Activated CD8-positive, alpha-beta memory T cell treated with anti-CD3 and anti-CD28 coated beads, Interleukin-2, amount 50 U/mL, for 1 hour (primary cell): ENCODE measurements at regions not wholly inside any gene's neighbourhood (a gene's known extent, or its start where the extent isn't known, plus 50 kb on each side); places are given as distances from the start of the nearest gene placed in this dataset.
A peak's percentile ranks its signal among the peaks of the same experiment; 100 is the strongest.
"Not testable (repeated sequence)": the region's sequence is repeated elsewhere in the genome, so short reads cannot be mapped to it uniquely, and the experiment has no call there.

Experiments used
- DNase-seq: peaks from one replicate; pipeline ENCODE4 v3.0.0-alpha.2; 2020; ENCODE audit errors: extremely low read depth

DNA sequence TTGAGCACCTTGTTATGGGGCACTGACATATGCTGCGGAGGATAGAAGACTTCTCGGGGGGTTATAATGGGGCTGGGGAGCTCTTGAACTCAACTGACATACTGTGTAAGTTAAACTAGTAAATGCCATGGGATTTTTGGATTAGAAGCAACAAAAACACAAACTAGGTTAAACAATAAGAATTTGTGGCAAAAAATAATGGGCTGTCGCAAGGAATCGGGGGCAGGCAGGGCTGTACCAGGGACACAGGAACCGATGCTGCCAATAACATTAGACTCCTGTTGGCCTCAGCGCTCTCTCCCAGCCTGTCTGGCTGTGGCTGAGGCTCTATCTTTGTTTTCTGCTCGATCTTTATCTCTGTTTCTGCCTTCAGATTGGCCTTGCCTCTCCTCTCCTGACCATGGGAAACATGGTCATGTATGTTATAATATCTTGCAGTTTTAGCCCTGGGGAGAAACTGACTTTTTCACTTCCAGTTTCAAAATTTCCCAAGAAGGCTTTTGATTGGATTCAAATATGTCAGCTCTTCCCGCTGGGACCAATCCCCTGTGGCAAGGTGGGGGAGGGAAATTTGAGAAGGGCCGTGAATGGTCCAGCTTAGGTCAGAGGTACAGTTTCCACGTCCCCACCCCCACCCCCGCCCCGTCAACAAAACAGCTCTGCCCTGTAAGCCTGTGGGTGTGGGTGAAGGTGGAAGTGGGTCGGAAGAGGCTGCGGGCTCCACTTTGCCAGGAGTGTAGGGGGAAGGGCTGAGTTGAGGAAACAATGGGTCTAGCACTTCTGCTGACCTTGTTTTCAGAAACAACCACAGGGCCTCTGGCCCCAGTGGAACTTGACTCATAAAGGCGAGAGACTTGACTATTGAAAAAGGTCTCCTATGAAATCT lies 161.1 kb upstream of the TBL1XR1 start:
- no peak for DNase-seq

DNA sequence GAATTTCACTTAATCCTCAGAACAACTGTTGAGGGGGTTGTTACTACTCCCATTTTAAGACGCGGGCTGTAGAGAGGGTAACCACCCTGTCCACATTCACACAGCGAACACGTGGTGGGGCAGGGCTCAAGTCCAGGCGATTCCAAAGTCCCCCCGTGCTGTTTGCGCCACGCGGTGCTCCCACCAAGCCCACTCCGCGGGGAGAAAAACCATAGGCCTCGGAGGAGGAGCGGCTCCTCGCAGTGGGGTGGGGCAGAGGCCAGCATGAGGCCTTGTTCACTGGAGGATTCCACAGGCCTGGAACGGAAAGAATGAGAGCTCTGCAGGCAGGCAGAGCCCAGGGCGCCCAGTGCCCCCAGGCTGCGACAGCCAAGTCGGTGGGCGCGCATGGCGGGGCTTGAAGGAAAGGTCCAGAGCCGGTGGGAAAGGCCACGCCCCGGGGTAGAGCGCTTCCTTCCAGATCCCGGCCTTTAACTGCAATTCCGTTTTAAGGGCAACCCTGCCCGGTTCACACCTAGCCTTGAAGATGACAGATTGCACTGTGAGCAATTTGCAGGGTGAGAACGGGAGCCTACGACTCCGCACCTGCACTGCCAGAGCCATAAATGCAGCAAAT lies 161.8 kb upstream of the TBL1XR1 start:
- DNase-seq, result no peak

DNA sequence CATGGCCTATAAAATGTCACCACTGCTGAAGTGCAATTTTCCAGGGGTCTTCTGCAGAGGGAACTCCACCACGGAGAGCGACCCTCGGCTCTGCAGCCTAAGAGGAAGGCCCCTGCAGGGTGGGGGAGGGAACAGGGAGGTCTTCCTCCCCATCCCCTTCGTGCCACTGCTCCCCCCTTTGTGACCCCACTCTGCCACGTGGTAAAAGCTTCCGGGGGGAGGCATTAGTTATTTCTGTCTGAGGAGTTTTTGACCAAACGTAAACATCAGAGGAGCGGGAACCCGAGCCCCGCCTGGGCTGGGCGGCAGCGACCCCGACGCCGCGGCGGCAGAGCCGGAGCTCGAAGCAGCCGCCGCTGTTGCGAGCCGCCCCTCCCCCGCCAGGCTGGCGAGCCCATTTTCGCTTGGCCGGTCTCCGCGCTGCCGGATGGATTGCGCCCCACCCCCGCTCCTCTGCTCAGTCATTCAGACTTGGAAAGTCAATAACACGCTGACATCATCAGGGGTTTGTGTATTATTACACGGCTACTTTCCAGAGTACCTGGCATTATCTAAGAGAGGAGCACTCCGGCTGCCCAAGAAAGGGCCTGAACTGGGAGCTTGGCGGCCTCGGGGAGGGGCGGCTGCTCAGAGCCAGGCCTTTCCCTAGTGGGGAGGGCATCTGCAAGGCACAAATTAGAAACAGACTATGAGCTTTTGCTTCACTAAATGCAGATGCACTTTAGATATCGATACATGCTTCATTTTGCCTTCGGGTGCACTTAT lies 162.5 kb upstream of the TBL1XR1 start:
- DNase-seq, result peak; percentile 89

DNA sequence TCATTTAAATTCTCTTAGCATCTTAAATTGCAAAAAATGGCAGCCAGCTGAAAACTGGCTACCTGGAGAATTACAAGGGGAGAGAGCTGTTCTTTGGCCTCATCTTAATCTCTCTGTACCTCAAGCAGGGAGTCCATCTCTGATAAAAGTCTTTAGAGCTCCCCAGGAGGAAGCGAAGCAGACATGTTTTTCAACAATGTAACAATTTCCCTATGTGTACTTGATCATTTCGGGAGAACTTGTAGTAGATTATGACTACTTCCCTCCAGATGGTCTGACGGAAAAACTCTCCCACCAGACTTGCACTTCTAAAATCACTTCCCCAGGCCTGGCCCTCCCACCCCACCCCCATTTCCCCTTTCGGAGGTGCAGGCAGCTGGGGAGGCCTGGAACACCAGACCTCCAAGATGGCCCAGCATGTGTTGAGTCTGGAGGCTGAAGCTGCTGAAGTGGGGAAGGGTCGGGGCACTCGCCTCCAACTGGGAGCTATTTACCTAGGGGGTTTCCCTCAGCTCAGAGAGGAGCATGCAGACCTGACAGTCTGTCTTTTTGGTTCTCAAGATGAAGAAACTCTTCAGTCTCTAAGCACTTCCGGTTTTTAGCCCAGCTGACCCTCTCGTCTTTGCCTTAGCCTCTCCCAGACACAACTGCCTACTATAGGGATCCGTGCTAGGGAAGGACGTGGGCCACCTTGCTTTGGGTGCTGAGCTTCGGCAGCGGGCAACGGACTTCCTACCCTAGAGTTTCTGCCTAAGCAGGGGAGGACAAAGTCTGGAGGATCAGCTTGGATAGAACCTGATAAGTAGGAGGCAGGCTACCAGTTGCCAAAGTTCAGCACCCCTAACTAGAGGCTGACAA lies 164.0 kb upstream of the TBL1XR1 start:
- DNase-seq, result no peak

DNA sequence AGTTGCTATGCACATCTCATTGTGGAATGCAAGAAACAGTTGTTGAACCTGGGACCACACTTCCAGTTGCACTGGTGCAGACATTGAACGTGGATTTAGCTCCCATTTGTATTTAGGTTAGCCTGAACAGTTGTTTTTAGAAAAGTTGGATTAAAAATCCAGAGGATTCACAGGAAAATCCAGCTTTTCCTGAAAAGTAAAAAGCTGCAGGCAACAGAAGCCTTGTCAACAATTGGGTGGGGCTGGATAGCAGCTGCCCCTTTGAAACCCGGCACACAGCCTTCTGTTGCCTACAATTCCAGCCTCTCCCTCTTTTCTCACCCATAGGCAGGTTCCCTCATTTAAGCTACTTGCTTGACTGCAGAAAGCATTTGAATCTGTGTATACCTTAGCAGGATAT lies 165.3 kb upstream of the TBL1XR1 start:
- DNase-seq, result no peak

DNA sequence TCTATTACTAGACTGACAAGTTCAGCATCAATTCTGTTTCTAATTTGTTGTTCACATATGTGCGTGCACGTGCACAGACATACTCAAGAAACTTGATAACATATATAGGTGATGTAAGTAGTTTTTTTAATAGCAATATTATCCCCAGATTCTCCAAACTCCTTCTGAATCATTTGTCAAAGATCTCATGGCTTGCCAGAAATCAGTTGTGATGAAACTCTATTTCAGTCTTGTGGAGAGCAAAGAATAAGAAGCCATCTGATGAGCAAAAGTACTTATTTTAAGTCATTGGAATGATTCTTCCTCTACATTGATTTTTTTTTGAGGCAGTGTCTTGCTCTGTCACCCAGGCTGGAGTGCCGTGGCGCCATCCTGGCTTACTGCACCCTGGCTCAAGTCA lies 167.0 kb upstream of the TBL1XR1 start:
- no peak for DNase-seq

DNA sequence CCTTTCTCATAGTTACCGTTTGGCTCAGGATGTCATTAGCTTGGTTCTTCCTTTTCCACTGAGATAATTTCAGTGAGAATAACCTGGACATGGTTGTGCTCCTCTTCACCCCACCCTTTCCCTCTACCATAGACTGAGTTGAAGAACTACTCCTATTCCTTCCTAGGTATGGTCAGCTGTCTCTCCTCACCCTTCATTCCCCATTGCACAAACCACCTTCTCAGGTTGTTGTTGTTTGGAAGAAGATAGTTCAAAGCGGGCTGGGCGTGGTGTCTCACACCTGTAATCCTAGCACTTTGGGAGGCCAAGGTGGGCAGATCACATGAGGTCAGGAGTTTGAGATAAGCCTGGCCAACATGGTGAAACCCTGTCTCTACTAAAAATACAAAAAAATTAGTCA lies 168.0 kb upstream of the TBL1XR1 start:
- DNase-seq, result not testable (repeated sequence)

DNA sequence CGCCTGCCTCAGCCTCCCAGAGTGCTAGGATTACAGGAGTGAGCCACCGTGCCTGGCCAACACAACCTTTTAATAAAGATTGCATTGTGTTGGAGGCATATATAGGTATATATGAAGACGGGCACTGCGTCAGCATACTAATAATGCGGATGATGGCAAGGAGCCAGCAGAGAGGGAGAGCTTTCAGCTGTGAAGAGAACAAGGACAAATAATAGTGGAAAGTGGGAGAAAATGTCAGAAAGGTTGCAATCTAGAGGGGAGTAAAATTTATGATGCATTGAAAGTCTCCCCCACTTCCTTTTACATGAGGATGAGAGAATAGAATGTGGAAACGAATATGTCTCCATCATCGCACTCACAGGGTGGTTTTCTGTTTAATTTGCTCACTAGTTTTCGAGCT lies 170.5 kb upstream of the TBL1XR1 start:
- DNase-seq, result no peak

DNA sequence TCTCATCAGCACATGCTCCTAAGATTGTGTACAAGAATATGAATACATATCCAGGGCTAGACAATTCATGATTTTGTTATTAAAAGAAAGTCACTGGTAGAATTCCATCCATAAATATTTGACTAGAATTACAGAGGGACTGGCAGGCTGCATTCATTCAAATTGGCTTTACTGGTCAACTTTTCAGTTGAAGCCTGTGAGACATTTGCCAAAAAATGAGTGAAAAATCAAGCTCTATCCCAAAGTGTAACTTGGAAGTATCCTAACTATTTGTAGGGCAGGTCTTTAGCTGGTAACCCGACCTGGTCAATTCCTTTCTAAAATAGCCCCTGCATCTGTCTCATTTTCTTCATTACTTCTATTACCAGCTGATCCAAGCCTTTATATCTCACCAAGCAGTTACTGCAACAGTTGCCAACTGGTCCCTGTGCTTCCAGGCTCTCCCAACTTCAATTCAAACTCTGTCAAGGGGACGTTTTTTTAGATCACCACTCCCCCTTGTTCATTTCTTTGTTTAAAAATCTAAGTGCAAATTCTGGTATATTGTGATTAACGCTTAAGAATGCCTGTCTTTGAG lies 173.1 kb upstream of the TBL1XR1 start:
- DNase-seq, result no peak

DNA sequence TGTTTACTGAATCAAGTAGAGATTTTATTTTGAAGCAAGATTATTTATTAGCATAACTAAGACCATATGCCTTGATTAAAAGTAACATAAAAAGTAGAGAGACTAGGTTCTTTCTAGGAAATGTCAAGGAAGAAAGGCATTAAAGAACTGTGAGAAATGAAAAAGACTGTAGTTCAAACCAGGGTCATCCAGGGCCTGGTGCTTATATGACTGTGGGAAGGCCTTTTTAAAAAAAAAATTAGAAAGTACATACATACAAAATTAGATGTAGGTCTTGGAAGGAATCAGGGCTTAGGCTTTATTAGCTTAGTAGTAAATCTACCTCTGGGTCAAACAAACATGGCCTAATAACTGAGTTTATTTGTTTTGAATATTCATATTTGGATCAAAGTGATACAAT lies 173.9 kb upstream of the TBL1XR1 start:
- no peak for DNase-seq

DNA sequence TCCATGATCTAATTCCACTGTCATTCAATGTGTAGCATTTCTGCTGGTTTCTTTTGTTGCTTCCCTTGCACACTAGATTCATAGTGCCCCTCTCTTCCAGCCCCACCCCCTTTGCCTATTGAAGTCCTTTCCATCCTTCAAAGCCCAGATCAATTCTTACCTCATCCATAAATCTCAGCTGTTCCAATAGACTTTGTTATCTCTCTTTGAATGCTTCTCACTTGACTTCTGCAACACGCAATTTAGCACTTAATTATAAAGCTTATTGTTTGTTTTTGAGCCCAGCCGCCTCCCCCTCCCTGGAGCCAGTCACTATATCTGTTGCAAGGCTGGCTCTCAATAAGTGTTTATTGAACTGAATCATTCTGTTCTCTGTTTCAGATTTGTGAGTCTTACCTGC lies 174.6 kb upstream of the TBL1XR1 start:
- DNase-seq, result no peak

DNA sequence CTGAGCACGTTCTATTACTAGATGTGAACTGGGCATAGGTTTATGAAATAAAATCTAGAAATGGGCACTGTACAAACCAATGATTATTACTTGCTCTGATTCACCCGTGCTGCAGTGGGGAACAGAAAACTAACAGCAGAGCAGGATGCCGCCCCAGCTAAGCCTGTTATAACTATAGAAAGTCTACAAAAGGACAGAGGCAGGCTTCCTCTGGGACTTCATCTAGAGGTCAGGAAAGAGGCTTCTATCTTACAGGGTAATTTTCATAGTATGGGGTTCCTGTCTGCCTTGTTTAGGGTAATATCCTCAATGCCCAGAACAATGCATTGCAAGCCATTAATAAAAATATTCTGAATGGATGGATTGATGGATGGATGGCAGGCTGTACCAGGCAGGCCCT lies 177.0 kb upstream of the TBL1XR1 start:
- no peak for DNase-seq

DNA sequence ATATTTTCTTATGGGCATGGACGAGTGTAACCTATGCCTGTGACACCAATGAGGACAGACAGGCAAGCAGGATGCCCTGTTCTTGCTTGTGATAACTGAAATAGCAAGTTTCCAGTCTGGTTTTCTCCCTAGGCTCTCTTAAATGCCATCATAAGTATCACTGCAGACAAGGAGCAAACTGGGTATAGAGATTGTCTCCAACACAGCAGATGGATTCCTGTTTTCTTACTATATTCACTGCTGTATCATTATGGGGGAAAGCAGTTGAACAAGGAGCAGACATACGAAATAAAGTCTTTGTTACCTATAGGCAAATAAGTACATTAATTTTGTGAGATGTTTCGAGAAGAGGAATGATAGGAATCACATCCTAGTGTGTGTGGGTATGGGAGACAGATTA lies 178.0 kb upstream of the TBL1XR1 start:
- no peak for DNase-seq

DNA sequence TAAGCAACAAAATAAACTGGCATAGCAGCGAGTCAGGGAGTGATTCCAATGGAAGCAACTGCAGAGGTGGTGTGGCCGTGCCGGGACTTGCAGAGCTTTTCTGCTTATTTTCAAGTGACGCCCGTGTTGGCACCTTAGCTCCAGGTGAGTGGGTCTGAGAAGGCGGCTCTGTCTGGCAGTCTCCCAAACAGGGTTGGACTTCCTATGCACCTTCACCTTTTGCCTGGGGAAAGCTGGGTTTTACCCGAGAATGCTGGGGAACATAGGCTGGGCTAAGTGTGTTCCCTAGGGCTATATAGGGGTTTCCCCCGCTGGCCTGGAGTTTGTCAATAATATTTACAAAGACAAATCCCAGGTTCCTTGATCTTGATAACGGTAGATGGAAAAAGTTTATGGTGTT lies 179.9 kb upstream of the TBL1XR1 start:
- no peak for DNase-seq

DNA sequence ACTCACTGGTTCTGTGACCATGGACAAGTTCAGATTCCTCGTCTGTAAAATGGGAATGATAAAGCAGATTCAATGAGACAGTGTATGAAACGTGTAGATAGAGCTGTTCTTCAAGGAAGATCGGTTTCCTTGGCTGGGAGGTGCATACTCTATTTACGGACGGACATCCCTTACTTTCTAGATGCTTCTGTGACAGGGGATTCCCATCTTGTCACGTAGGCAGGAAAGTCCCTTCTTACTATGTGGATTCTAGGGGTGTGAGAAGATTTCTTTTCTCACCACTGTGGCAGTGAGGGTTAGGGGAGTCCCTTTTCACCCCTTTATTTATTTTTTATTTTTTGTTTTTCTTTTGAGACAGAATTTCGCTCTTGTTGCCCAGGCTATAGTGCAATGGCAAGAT lies 180.9 kb upstream of the TBL1XR1 start:
- DNase-seq, result no peak

DNA sequence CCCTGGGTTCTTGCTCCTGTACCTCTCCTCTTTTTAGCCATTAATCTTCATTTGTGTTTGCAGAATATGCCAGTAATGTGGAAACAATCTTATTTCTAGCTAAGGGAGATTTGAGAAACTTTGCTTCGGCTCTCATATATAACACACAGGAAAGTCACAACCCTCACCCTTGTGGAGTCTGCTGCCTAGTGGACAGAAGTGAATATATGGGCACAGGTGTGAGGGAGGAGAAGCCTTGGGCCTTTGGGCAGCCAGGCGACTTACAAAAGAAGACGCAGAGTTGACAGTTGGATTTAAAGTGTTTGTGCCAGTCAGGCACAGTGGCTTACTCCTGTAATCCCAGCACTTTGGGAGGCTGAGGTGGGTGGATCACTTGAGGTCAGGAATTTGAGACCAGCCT lies 181.8 kb upstream of the TBL1XR1 start:
- no peak for DNase-seq

DNA sequence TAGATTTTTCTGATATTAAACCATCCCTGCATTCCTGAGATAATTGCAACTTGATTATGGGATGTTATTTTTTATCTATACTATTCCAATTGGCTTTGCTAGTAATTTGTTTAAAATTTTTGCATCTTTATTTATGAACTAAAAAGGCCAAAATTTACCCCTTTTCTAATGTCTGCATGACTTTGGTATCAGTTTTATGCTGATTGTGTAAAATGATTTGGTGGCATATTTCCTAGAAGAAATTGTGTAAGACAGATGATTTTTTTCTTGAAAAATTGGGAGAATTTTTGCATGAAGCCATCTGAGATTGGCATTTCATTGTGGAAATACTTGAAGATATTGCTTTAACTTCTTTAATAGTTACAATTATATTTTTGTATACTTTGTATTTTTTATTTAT lies 183.8 kb upstream of the TBL1XR1 start:
- DNase-seq, result no peak

DNA sequence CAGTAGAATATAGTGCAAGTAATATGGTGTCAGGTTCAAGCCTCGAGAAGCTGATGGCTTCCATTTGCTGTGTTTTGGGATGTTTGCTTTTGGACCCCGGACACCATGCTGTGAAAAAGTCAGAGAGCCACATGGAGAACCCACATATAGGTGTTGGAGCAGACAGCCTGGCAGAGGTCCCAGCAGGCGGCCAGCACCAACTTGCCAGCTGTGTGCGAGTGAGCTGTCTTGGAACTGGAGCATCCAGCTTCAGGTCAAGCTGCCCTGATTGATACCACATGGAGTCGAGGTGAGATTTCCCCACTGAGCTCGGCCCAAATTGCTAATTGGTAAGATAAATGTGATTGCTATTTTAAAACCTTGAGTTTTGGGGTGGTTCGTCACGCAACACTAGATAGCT lies 185.7 kb upstream of the TBL1XR1 start:
- DNase-seq, result no peak

DNA sequence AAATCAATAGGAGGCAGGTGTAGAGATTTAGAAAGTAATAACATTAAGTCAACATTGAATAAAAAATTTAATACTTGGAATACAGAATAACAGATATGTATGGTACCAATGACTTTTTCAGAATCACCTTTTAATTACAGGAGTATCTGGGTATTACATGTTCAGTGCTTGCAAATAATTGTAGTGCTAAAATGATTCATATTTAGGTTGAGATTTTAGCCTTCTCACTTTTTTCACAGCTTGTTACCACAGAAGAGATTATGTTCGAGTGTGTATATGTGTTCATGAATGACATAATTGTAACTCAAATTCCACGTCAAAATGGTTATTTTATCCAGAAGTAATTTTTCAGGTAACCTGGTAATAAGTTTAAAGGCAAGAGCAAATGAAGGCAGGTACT lies 187.9 kb upstream of the TBL1XR1 start:
- DNase-seq, result no peak

DNA sequence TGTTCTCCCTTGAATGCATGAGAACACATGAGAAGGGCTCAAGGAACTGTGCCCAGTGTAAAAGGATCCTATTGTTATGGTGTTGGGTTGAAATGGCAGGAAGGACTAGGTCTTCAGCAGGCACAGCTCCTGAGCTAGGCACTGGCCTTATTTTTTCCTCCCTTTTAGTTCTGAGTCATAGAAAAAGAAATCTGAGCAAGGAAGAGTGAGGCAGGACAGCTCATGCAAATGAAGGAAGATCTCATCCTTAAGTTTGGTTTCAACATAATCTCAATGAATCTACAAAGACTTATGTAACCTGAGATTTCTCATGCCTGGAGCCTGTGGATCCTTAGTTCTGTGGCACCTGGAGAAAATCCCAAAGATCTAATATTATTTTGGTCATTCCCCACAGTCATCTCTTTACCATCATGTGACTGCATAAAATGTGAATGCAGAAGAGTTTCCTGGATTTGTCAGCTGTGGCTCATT lies 188.6 kb upstream of the TBL1XR1 start:
- DNase-seq, result no peak

DNA sequence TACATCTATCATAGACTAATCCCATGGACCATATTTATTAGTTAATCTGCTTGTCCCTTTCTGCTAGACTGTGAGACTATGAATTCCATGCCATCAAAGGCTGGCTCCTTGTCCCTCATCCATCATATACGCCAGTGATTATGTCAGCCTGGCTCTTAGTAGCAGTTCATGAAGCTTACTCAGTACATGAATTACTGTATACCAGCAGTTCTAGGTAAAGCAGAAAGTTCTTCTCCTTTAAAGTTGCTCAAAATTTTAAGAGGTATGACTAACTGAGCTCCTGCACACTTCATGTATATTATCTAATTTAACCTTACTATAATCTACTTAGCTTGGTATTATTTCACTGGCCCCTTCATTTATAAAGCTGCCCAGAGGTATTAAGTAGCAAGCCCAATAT lies 190.9 kb upstream of the TBL1XR1 start:
- no peak for DNase-seq
